Liver (tissue), 8 donors: ENCODE measurements at regions not wholly inside any gene's neighbourhood (a gene's known extent, or its start where the extent isn't known, plus 50 kb on each side); places are given as distances from the start of the nearest gene placed in this dataset.

ENCODE experiments used
- DNase-seq: peaks from one replicate; pipeline ENCODE4 v3.0.0-alpha.2; 2017; ENCODE audit warnings: low spot score
- H3K27ac ChIP-seq, 2 donors: one replicate each; pipeline ENCODE4 v1.7.0; 2013; ENCODE audit warnings: inconsistent platforms in 2 of 2, low read length in 2 of 2, control low read depth in 1 of 2, low read depth in 1 of 2, mild to moderate bottlenecking in 1 of 2
- H3K27me3 ChIP-seq, 4 donors: one replicate each; pipeline versions ENCODE4 v1.6.1 to v1.7.0; 2013; ENCODE audit warnings: low read length in 3 of 4, inconsistent platforms in 1 of 4, mild to moderate bottlenecking in 1 of 4, moderate library complexity in 1 of 4; ENCODE audit not compliant: control insufficient read depth in 4 of 4, insufficient read depth in 4 of 4
- H3K36me3 ChIP-seq, 4 donors: one replicate each; pipeline versions ENCODE4 v1.6.1 to v1.7.0; 2013; ENCODE audit warnings: low read length in 3 of 4, mild to moderate bottlenecking in 3 of 4, low read depth in 1 of 4, moderate library complexity in 1 of 4; ENCODE audit not compliant: control insufficient read depth in 4 of 4, insufficient read depth in 3 of 4
- H3K4me1 ChIP-seq, 4 donors: one replicate each; pipeline versions ENCODE4 v1.6.1 to v1.7.0; 2013; ENCODE audit warnings: low read length in 3 of 4, mild to moderate bottlenecking in 3 of 4, moderate library complexity in 1 of 4; ENCODE audit not compliant: control insufficient read depth in 4 of 4, insufficient read depth in 4 of 4
- H3K4me3 ChIP-seq, 3 donors: one replicate each; pipeline versions ENCODE4 v1.6.1 to v1.7.0; 2013; ENCODE audit warnings: low read length in 3 of 3, control low read depth in 1 of 3, low read depth in 1 of 3, mild to moderate bottlenecking in 1 of 3
- H3K9ac ChIP-seq, 2 donors: one replicate each; pipeline ENCODE4 v1.7.0; 2013; ENCODE audit warnings: low read length in 2 of 2, mild to moderate bottlenecking in 2 of 2, moderate library complexity in 2 of 2, control low read depth in 1 of 2, low read depth in 1 of 2
- H3K9me3 ChIP-seq, 4 donors: one replicate each; pipeline versions ENCODE4 v1.6.1 to v1.7.0; 2013; ENCODE audit warnings: low read length in 3 of 4; ENCODE audit not compliant: control insufficient read depth in 4 of 4
- ATF3 ChIP-seq: IDR thresholded peaks from 2 replicates; pipeline ENCODE4 v1.6.1; 2016; ENCODE audit warnings: antibody characterized with exemption
- CTCF ChIP-seq: fragments of 150-350 bp; IDR thresholded peaks from 2 replicates; pipeline ENCODE4 v1.5.1; 2017; ENCODE audit warnings: improper control_type of control experiment, low read depth, low read length; ENCODE audit not compliant: missing input control
- EGR1 ChIP-seq, 2 donors: IDR thresholded peaks; 2 replicates each; pipeline ENCODE4 v1.6.1; 2016 to 2018; ENCODE audit warnings: antibody characterized with exemption in 2 of 2, low read depth in 2 of 2
- FOXA2 ChIP-seq: IDR thresholded peaks from 2 replicates; pipeline ENCODE4 v1.6.1; 2016; ENCODE audit warnings: antibody characterized with exemption
- GABPA ChIP-seq, 2 donors: IDR thresholded peaks in 1 of 2; conservative IDR thresholded peaks in 1 of 2; 2 replicates each; pipeline ENCODE4 v1.6.1; 2016; ENCODE audit warnings: antibody characterized with exemption in 2 of 2, mild to moderate bottlenecking in 1 of 2, moderate library complexity in 1 of 2
- HNF4A ChIP-seq, 2 donors: conservative IDR thresholded peaks; 2 replicates each; pipeline ENCODE4 v1.6.1; 2016; ENCODE audit warnings: antibody characterized with exemption in 2 of 2, mild to moderate bottlenecking in 2 of 2
- HNF4G ChIP-seq: IDR thresholded peaks from 2 replicates; pipeline ENCODE4 v1.6.1; 2016; ENCODE audit warnings: antibody characterized with exemption
- JUND ChIP-seq, 2 donors: IDR thresholded peaks; 2 replicates each; pipeline ENCODE4 v1.6.1; 2016; ENCODE audit warnings: antibody characterized with exemption in 2 of 2
- MAX ChIP-seq: IDR thresholded peaks from 2 replicates; pipeline ENCODE4 v1.6.1; 2016; ENCODE audit warnings: antibody characterized with exemption
- NR2F2 ChIP-seq: IDR thresholded peaks from 2 replicates; pipeline ENCODE4 v1.6.1; 2016; ENCODE audit warnings: antibody characterized with exemption
- RAD21 ChIP-seq, 2 donors: IDR thresholded peaks; 2 replicates each; pipeline ENCODE4 v1.6.1; 2016; ENCODE audit warnings: antibody characterized with exemption in 2 of 2, mild to moderate bottlenecking in 2 of 2
- REST ChIP-seq: IDR thresholded peaks from 2 replicates; pipeline ENCODE4 v1.6.1; 2016; ENCODE audit warnings: antibody characterized with exemption, mild to moderate bottlenecking
- RXRA ChIP-seq, 2 donors: IDR thresholded peaks; 2 replicates each; pipeline ENCODE4 v1.6.1; 2017 to 2018; ENCODE audit warnings: antibody characterized with exemption in 2 of 2, mild to moderate bottlenecking in 1 of 2
- SP1 ChIP-seq: IDR thresholded peaks from 2 replicates; pipeline ENCODE4 v1.6.1; 2018; ENCODE audit warnings: antibody characterized with exemption, mild to moderate bottlenecking
- TAF1 ChIP-seq: conservative IDR thresholded peaks from 2 replicates; pipeline ENCODE4 v1.6.1; 2016; ENCODE audit warnings: antibody characterized with exemption, mild to moderate bottlenecking
- YY1 ChIP-seq: IDR thresholded peaks from 2 replicates; pipeline ENCODE4 v1.6.1; 2016; ENCODE audit warnings: antibody characterized with exemption, mild to moderate bottlenecking
- ZBTB33 ChIP-seq: IDR thresholded peaks from 2 replicates; pipeline ENCODE4 v1.6.1; 2016; ENCODE audit warnings: antibody characterized with exemption
- WGBS: extraction: QIAGEN DNeasy Blood & Tissue Kit; methylation state at CpG from one replicate; pipeline ENCODE4 v1.1.7; 2013; 5-methylcytosine and 5-hydroxymethylcytosine counted together
- donor health status: healthy.
- donor health status: healthy.
- donor health status: healthy.
- donor health status: healthy.
- donor health status: healthy.

- H3K4me1 ChIP-seq: no peaks in the 10 kb centered on the region
- no peaks in the 10 kb centered on the region for H3K36me3 ChIP-seq
- no peaks in the 10 kb centered on the region for H3K27me3 ChIP-seq
- no peak overlapping the region for H3K9ac ChIP-seq
- no peak for DNase-seq
- no peak overlapping the region for H3K27ac ChIP-seq
- 93% methylated on average over 5 of the region's 5 CpGs for WGBS
- H3K4me3 ChIP-seq: no peak overlapping the region
- TF ChIP-seq ATF3 (no peak), RXRA (IDR thresholded peaks at IDR 0.05) (no peak), YY1 (no peak), CTCF (no peak), HNF4G (no peak), REST (no peak), MAX (no peak), FOXA2 (no peak), SP1 (no peak), ZBTB33 (no peak), TAF1 (no peak), EGR1 (IDR thresholded peaks at IDR 0.05; ENCODE audit: low read depth in 2 of 2) (no peak), RAD21 (IDR thresholded peaks at IDR 0.05) (no peak), GABPA (IDR thresholded peaks at IDR 0.05 in 1 of 2, conservative IDR thresholded peaks at IDR 0.05 in 1 of 2) (no peak), HNF4A (conservative IDR thresholded peaks at IDR 0.05) (no peak), JUND (IDR thresholded peaks at IDR 0.05) (no peak), NR2F2 (no peak)
- no peaks in the 10 kb centered on the region for H3K9me3 ChIP-seq
Observed at GRCh38 chr4:138299881-138300280, 57.7 kb upstream of the SLC7A11 start.

GRCh38 chr4:138298866-138299265, 56.7 kb upstream of the SLC7A11 start:
- Histone ChIP-seq H3K4me1 (no peaks in the 10 kb centered on the region), H3K9me3 (no peaks in the 10 kb centered on the region), H3K27me3 (no peaks in the 10 kb centered on the region), H3K36me3 (no peaks in the 10 kb centered on the region), H3K27ac (no peak overlapping the region), H3K9ac (no peak overlapping the region), H3K4me3 (no peak overlapping the region)
- WGBS: 78% methylated on average over 1 of the region's 1 CpG
- DNase-seq: no peak
- TF ChIP-seq REST (no peak), JUND (IDR thresholded peaks at IDR 0.05) (no peak), CTCF (no peak), MAX (no peak), GABPA (IDR thresholded peaks at IDR 0.05 in 1 of 2, conservative IDR thresholded peaks at IDR 0.05 in 1 of 2) (no peak), FOXA2 (no peak), SP1 (no peak), NR2F2 (no peak), HNF4A (conservative IDR thresholded peaks at IDR 0.05) (no peak), EGR1 (IDR thresholded peaks at IDR 0.05; ENCODE audit: low read depth in 2 of 2) (no peak), RXRA (IDR thresholded peaks at IDR 0.05) (no peak), ATF3 (no peak)
